ENCODE measurements at regions not wholly inside any gene's neighbourhood (a gene's known extent, or its start where the extent isn't known, plus 50 kb on each side); places are given as distances from the start of the nearest gene placed in this dataset.

- no peak for DNase-seq (ENCODE audit: low spot score)
Measured at GRCh38 chr7:118573085-118573484, 348.6 kb downstream of the ANKRD7 start.

GRCh38 chr7:118575393-118575948 is 351.0 kb downstream of the ANKRD7 start:
- no peak for DNase-seq (ENCODE audit: low spot score)

- no peak for DNase-seq (ENCODE audit: low spot score)
Measured at GRCh38 chr7:118580743-118581382, 356.4 kb downstream of the ANKRD7 start.

- DNase-seq (ENCODE audit: low spot score): no peak
Measured at GRCh38 chr7:118583641-118584040, 359.1 kb downstream of the ANKRD7 start.

GRCh38 chr7:118586248-118586647 is 361.7 kb downstream of the ANKRD7 start:
- no peak for DNase-seq (ENCODE audit: low spot score)

- DNase-seq (ENCODE audit: low spot score): no peak
Measured at GRCh38 chr7:118590107-118590506, 365.6 kb downstream of the ANKRD7 start.

- DNase-seq (ENCODE audit: low spot score): no peak
Measured at GRCh38 chr7:118602090-118602489, 377.6 kb downstream of the ANKRD7 start.

GRCh38 chr7:118606602-118607001 is 382.1 kb downstream of the ANKRD7 start:
- DNase-seq (ENCODE audit: low spot score): no peak

- no peak for DNase-seq (ENCODE audit: low spot score)
Measured at GRCh38 chr7:118609207-118609606, 384.7 kb downstream of the ANKRD7 start.

GRCh38 chr7:118615681-118616080 is 391.2 kb downstream of the ANKRD7 start:
- DNase-seq (ENCODE audit: low spot score): no peak

- no peak for DNase-seq (ENCODE audit: low spot score)
Measured at GRCh38 chr7:118621810-118622360, 397.4 kb downstream of the ANKRD7 start.

- no peak for DNase-seq (ENCODE audit: low spot score)
Measured at GRCh38 chr7:118626739-118627138, 402.2 kb downstream of the ANKRD7 start.

- DNase-seq (ENCODE audit: low spot score): no peak
Measured at GRCh38 chr7:118627467-118627866, 403.0 kb downstream of the ANKRD7 start.

GRCh38 chr7:118629898-118630438 is 405.5 kb downstream of the ANKRD7 start:
- no peak for DNase-seq (ENCODE audit: low spot score)

- no peak for DNase-seq (ENCODE audit: low spot score)
Measured at GRCh38 chr7:118642396-118642795, 417.9 kb downstream of the ANKRD7 start.

GRCh38 chr7:118644346-118644745 is 419.8 kb downstream of the ANKRD7 start:
- no peak for DNase-seq (ENCODE audit: low spot score)

GRCh38 chr7:118648002-118648401 is 423.5 kb downstream of the ANKRD7 start:
- DNase-seq (ENCODE audit: low spot score): no peak

GRCh38 chr7:118657391-118658005 is 433.0 kb downstream of the ANKRD7 start:
- DNase-seq (ENCODE audit: low spot score): no peak

GRCh38 chr7:118662266-118662665 is 437.8 kb downstream of the ANKRD7 start:
- DNase-seq (ENCODE audit: low spot score): no peak

- DNase-seq (ENCODE audit: low spot score): no peak
Measured at GRCh38 chr7:118664498-118664897, 440.0 kb downstream of the ANKRD7 start.

- DNase-seq (ENCODE audit: low spot score): no peak
Measured at GRCh38 chr7:118671149-118671548, 446.6 kb downstream of the ANKRD7 start.

GRCh38 chr7:118684796-118685195 is 460.3 kb downstream of the ANKRD7 start:
- no peak for DNase-seq (ENCODE audit: low spot score)

GRCh38 chr7:118689403-118689802 is 464.9 kb downstream of the ANKRD7 start:
- DNase-seq (ENCODE audit: low spot score): no peak

Data from SW480 (cell line).